ENCODE measurements at regions not wholly inside any gene's neighbourhood (a gene's known extent, or its start where the extent isn't known, plus 50 kb on each side); places are given as distances from the start of the nearest gene placed in this dataset.
A peak's percentile ranks its signal among the peaks of the same experiment; 100 is the strongest.

- no peak for TF ChIP-seq CTCF (conservative IDR thresholded peaks at IDR 0.05; ENCODE audit: low read depth, low read length)
- DNase-seq (ENCODE audit: low read depth) = no peak
- no peak overlapping the region for H3K4me3 ChIP-seq (ENCODE audit: low read length)
Measured at GRCh38 chr4:178899084-178899483, 1456.8 kb upstream of the AGA start.

- DNase-seq (ENCODE audit: low read depth) = no peak
- no peak overlapping the region for H3K4me3 ChIP-seq (ENCODE audit: low read length)
- TF ChIP-seq CTCF (conservative IDR thresholded peaks at IDR 0.05; ENCODE audit: low read depth, low read length) = no peak
Measured at GRCh38 chr4:178917756-178918155, 1475.5 kb upstream of the AGA start.

DNA sequence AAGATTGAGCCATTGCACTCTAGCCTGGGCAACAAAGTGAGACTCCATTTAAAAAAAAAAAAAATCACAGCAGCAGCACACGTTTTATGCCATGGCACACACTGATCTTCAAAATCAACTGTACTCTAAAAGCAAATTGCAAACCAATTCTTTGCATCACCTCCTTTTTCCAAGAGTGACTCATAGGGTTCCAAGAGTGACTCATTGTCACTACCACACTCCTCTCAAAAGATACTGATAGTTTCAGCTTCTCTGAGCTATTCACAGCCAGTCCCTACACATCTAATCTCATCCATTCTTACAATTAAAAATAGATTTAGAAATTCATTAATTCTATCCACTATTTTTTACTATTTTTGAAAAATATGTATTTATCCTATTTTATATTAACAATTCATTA, 1494.9 kb upstream of the AGA start:
- H3K4me3 ChIP-seq (ENCODE audit: low read length) = no peak overlapping the region
- TF ChIP-seq CTCF (conservative IDR thresholded peaks at IDR 0.05; ENCODE audit: low read depth, low read length) = no peak
- DNase-seq (ENCODE audit: low read depth) = peak; percentile 1

DNA sequence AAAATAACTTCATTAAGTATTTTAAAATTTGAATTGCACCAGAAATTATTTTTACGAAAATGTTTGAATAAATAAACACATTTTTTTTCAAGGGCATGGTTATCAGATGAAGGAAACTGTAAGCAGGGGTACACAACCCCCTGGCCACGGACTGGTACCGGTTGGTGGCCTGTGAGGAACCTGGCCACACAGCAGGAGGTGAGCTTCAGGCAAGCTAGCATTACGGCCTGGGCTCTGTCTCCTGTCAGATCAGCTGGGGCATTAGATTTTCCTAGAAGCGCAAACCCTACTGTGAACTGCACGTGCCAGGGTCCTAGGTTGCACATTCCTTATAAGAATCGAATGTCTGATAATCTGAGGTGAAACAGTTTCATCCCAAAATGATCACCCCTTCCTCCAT, 1499.7 kb upstream of the AGA start:
- H3K4me3 ChIP-seq (ENCODE audit: low read length) = no peak overlapping the region
- TF ChIP-seq CTCF (conservative IDR thresholded peaks at IDR 0.05; ENCODE audit: low read depth, low read length) = no peak
- DNase-seq (ENCODE audit: low read depth) = no peak

DNA sequence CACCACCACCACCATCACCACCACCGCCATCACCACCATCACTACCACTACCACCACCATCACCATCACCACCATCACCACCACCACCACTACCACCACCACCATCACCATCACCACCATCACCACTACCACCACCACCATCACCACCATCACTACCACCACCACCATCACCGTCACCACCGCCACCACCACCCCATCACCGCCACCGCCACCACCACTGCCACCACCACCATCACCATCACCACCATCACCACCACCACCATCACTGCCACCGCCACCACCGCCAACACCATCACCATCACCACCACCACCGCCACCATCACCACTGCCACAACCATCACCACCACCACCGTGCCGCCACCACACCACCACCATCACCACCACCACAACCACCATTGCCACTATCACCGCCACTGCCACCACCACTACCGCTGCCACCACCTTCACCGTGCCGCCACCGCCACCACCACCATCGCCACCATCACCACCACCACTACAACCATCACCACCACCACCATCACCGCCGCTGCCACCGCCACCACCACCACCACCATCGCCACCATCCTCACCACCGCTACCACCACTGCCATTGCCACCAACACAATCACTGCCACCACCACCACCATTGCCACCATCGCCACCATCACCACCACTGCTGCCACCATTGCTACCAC, 1511.3 kb upstream of the AGA start:
- DNase-seq (ENCODE audit: low read depth) = no peak
- no peak for TF ChIP-seq CTCF (conservative IDR thresholded peaks at IDR 0.05; ENCODE audit: low read depth, low read length)
- no peak overlapping the region for H3K4me3 ChIP-seq (ENCODE audit: low read length)

DNA sequence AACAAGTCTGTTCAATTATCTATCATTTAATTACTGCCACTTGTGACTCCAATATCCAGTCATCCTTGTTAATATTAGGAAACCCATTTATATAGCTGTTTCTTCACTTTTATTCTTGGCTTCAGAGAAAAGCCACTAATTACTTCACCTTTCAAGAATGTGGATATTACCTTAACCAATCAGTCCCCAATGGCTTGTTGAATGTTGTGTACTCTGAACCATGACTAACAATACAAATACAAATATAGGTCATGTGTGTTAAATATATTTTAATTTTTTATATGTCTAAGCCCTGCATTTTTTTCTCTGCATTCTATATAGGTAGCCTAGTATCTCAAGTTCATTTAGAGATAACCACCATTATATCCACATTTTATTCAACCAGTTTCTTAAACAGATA, 1513.4 kb upstream of the AGA start:
- DNase-seq (ENCODE audit: low read depth) = no peak
- TF ChIP-seq CTCF (conservative IDR thresholded peaks at IDR 0.05; ENCODE audit: low read depth, low read length) = no peak
- no peak overlapping the region for H3K4me3 ChIP-seq (ENCODE audit: low read length)

DNA sequence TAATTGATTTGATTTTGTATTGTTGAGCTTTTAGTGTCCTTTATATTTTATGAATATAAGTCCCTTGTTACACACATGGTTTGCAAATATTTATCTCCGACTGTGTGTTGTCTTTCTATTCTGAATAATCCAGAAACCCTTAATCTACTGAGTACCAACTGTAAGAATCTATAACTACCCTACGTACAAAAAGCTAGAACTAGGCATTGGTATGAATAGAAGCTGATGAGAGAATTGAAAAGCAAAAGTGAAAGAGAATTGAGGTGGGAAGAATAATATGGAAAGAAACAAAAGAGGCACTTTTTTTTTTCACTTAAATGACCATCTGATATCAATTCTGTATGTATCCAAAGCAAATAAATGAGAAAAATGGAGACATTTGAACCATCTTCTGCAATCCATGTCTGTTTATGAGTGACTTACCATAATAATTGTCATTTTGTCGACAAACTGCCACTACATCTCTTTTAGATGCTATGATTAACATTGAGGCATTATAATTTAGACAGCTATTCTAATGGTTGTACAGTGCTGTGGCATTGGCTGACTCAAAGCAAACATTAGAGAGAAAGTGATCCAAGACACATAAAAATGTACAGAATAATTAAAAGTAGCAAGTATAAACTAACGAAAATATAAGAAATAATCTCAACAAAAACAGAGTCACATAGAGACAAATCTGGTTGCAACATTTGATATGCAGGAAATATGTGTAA, 1516.6 kb upstream of the AGA start:
- H3K4me3 ChIP-seq (ENCODE audit: low read length) = no peak overlapping the region
- no peak for DNase-seq (ENCODE audit: low read depth)
- no peak for TF ChIP-seq CTCF (conservative IDR thresholded peaks at IDR 0.05; ENCODE audit: low read depth, low read length)

Data from retinal pigment epithelial cell (primary cell).